ENCODE measurements at regions not wholly inside any gene's neighbourhood (a gene's known extent, or its start where the extent isn't known, plus 50 kb on each side); places are given as distances from the start of the nearest gene placed in this dataset.

DNA sequence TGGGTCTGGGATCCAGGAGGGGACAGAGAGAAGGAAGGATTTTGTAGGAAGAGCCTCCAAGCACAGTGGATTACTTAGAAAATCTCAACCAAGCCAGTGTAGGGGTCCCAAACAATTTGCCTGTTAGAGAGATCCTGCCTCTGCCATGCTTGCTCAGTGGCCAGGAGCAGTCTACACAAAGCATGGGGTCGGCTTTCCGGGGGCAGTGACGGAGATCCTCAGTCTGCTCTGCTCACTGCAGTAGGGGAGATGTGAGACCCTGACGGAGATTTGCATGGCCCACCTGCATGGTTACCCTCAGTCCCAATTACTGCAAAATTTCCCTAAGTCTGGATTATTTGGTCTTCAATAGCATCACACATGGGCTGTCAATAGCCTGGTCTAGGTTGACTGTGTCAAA is 385.2 kb downstream of the CMPK2 start:
- FAIRE-seq (no peak), ATAC-seq (no peak), DNase-seq (ENCODE audit: low spot score) (no peak)
- no peak overlapping the region for H3K9ac ChIP-seq (ENCODE audit: insufficient read depth, low read depth, low read length)
- H2AFZ ChIP-seq (ENCODE audit: low read length), result no peak overlapping the region
- BruUV-seq (replicated peaks), result no TSS peak
- 20% methylated on average over 4 of the region's 4 CpGs for WGBS (ENCODE audit: low lambda C conversion rate)
- no peak overlapping the region for H3K4me2 ChIP-seq (ENCODE audit: low read depth, low read length)
- no peak overlapping the region for H3K27ac ChIP-seq (ENCODE audit: extremely low read length, insufficient read depth, low read length)
- no peaks in the 10 kb centered on the region for H3K27me3 ChIP-seq (ENCODE audit: control insufficient read depth in 1 of 2, insufficient read depth in 2 of 2, low read length in 2 of 2)
- H3K9me3 ChIP-seq (ENCODE audit: low read length), result peaks cover 11% of the 10 kb centered on the region; the same call in 1 of the 2 replicates
- H3K4me1 ChIP-seq (ENCODE audit: insufficient read depth, low read length), result no peaks in the 10 kb centered on the region
- no peaks in the 10 kb centered on the region for H4K20me1 ChIP-seq (ENCODE audit: insufficient read depth, low read length)
- H3K4me3 ChIP-seq (replicated peaks in 1 of 3; ENCODE audit: insufficient read depth in 1 of 3, low read depth in 2 of 3, low read length in 3 of 3), result no peak overlapping the region
- no peaks in the 10 kb centered on the region for H3K36me3 ChIP-seq (replicated peaks in 1 of 2; ENCODE audit: control insufficient read depth in 1 of 2, insufficient read depth in 2 of 2, low read length in 2 of 2)
- intact Hi-C loops (cut with micrococcal nuclease; ENCODE audit: unreplicated experiment), result no loop called here
- TF ChIP-seq REST (IDR thresholded peaks at IDR 0.05; ENCODE audit: borderline replicate concordance in 1 of 2, low read depth in 1 of 2, low read length in 2 of 2) (no peak), ZNF362 (CRISPR knock-in tag; IDR thresholded peaks at IDR 0.05; ENCODE audit: borderline replicate concordance) (no peak), NFYB (CRISPR knock-in tag; IDR thresholded peaks at IDR 0.05) (no peak), SIX4 (CRISPR knock-in tag; IDR thresholded peaks at IDR 0.05) (no peak), ZNF224 (CRISPR knock-in tag; IDR thresholded peaks at IDR 0.05) (no peak), ZNF598 (CRISPR knock-in tag; IDR thresholded peaks at IDR 0.05; ENCODE audit: borderline replicate concordance) (no peak), FOXJ3 (CRISPR knock-in tag; IDR thresholded peaks at IDR 0.05; ENCODE audit: borderline replicate concordance) (no peak), BHLHE40 (IDR thresholded peaks at IDR 0.05; ENCODE audit: low read length) (no peak), ZNF800 (CRISPR knock-in tag; IDR thresholded peaks at IDR 0.05) (no peak)
- POLR2A ChIA-PET, result no interaction called here
- in situ Hi-C loops (cut with HindIII; ENCODE audit: extremely low pct_ligation_motif_present, low pct_unique_long_range_greater_than_20kb), result no loop called here
- CTCF ChIA-PET (ENCODE audit: low intra/inter-chr PET ratio, low total read pairs), result no interaction called here
- no peaks in the 10 kb centered on the region for H3K79me2 ChIP-seq (ENCODE audit: insufficient read depth, low read length)

Data from HepG2 (cell line).